ENCODE measurements at regions not wholly inside any gene's neighbourhood (a gene's known extent, or its start where the extent isn't known, plus 50 kb on each side); places are given as distances from the start of the nearest gene placed in this dataset.

DNA sequence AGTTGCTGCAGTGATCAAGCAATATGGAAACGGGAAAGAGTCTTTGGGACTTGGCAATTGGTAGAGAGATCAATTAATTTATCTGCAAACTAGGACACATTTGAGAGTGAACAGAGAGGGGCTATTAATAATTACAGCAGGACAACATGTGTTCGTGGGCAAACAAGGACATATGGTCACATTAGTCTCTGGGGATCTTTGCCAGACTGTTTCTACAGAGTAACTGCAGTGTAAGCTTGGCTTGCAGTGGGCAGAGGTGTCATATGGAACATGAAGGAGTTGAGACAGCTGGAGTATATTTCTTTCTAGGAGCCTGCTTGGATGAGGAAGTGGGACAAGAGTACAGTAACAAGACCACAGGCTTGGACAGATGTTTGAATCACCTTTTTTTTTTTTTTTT, 232.1 kb upstream of the LYZL1 start:
- WGBS, 2 donors: 58 to 61% methylated on average over 2 of the region's 2 CpGs
- Histone ChIP-seq H3K36me3 (no peaks in the 10 kb centered on the region), H3K27me3 (peaks cover 0 to 12% (median 0%) of the 10 kb centered on the region in 4 donors), H3K4me3 (no peak overlapping the region), H3K9me3 (no peaks in the 10 kb centered on the region), H3K27ac (no peak overlapping the region), H3K4me1 (peaks cover 0 to 4% (median 0%) of the 10 kb centered on the region in 3 donors)
- no peak for DNase-seq
- TF ChIP-seq POLR2A (IDR thresholded peaks at IDR 0.05): no peak
- TF ChIP-seq, protein P1, sequence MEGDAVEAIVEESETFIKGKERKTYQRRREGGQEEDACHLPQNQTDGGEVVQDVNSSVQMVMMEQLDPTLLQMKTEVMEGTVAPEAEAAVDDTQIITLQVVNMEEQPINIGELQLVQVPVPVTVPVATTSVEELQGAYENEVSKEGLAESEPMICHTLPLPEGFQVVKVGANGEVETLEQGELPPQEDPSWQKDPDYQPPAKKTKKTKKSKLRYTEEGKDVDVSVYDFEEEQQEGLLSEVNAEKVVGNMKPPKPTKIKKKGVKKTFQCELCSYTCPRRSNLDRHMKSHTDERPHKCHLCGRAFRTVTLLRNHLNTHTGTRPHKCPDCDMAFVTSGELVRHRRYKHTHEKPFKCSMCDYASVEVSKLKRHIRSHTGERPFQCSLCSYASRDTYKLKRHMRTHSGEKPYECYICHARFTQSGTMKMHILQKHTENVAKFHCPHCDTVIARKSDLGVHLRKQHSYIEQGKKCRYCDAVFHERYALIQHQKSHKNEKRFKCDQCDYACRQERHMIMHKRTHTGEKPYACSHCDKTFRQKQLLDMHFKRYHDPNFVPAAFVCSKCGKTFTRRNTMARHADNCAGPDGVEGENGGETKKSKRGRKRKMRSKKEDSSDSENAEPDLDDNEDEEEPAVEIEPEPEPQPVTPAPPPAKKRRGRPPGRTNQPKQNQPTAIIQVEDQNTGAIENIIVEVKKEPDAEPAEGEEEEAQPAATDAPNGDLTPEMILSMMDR (IDR thresholded peaks at IDR 0.05): no peak
- intact Hi-C loops (cut with DNase I): no loop called here

DNA sequence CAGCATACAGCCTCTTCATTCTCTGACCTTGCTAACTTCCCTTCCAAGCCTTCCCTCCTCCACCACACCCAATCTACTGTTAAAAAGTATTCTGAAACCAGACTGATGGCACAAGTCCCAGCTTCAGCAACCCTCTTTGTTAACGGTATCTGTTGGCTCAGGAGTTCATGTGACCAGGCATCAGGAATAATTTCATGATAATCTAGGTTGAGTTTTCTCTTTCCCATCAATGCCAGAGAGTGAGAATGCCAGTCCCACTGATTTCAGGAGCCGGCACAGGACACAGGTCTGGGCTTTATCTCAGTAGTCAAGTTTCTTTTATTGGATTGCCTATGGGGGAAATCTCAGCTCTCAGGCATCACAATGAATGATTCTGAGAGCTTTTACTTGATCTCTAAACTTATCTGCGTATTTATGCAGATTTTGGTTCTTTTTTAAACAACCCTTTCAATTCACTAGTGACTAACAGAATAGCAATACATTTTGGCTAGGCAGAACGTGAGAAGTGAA, 231.0 kb upstream of the LYZL1 start:
- intact Hi-C loops (cut with DNase I): no loop called here
- DNase-seq: no peak
- 20 to 35% methylated on average over 4 of the region's 4 CpGs for WGBS, 2 donors
- H3K4me1 ChIP-seq: peaks cover 0 to 4% (median 0%) of the 10 kb centered on the region in 3 donors
- H3K27ac ChIP-seq: no peak overlapping the region
- no peaks in the 10 kb centered on the region for H3K9me3 ChIP-seq
- no peaks in the 10 kb centered on the region for H3K36me3 ChIP-seq
- no peak for TF ChIP-seq POLR2A (IDR thresholded peaks at IDR 0.05)
- TF ChIP-seq, protein P1 (IDR thresholded peaks at IDR 0.05): no peak
- H3K4me3 ChIP-seq: no peak overlapping the region
- peaks cover 0 to 15% (median 0%) of the 10 kb centered on the region in 4 donors for H3K27me3 ChIP-seq

DNA sequence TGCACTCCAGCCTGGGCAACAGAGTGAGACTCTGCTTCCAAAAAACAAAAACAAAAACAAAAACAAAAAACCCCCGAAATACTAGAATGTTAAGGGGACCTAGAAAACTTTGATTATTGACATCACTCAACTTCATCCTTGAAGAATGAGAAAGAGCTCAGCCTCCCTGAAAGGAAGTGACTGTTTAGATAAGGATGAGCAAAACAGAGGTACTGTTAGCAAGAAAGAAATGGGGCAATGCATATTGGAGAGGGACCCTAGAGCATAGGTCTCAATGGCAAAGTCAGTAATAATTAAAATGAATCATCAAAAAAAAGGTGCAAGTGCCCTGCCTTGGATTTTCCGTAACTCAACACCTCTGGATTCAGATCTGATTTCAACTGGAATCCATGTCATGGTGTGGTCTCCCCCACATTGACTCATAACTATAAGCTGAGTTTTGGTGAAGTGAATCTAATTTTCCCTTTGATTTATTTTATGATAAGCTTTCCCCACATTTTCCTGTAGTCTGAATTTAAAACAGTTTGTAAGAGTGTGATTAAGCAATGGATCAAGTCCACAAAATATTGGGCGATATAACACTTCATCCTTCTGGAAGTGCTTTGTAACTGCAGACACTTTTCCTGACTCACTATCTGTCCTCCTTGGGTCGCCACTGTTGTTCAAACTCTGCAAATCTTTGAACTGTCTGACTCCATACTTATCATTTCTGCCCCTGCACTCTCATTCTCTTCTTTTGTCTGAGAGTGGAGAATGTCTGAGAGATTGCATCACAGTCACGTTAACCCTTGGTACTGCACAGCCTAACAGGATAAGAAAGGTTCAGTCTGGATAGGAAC, 224.8 kb upstream of the LYZL1 start:
- no peak for TF ChIP-seq POLR2A (IDR thresholded peaks at IDR 0.05)
- TF ChIP-seq, protein P1 (IDR thresholded peaks at IDR 0.05): no peak
- H3K4me3 ChIP-seq: no peak overlapping the region
- no peaks in the 10 kb centered on the region for H3K36me3 ChIP-seq
- no peak overlapping the region for H3K27ac ChIP-seq
- intact Hi-C loops (cut with DNase I): no loop called here
- no peaks in the 10 kb centered on the region for H3K4me1 ChIP-seq
- 49 to 54% methylated on average over 5 of the region's 5 CpGs for WGBS, 2 donors
- no peaks in the 10 kb centered on the region for H3K9me3 ChIP-seq
- peaks cover 0 to 17% (median 0%) of the 10 kb centered on the region in 4 donors for H3K27me3 ChIP-seq
- no peak for DNase-seq

DNA sequence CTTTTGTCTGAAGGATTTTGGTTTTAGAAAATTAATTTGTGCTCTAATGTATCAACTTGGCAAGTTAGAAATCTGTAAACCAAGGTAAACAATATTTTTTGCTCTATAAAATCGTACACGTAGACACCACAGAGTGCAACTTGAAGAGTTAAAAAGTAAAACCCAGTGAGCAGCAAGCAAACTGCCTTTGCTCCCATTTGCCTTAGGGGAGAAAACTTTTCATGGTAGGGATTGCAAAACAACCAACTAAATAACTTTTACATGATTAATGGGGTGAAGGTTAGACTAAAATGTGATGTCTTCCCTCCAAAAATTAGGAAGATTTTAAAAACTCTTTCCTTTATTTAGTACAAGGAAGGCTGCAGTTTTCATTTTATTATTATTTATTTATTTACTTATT, 224.2 kb upstream of the LYZL1 start:
- Histone ChIP-seq H3K36me3 (no peaks in the 10 kb centered on the region), H3K4me1 (no peaks in the 10 kb centered on the region), H3K27me3 (peaks cover 0 to 19% (median 0%) of the 10 kb centered on the region in 4 donors), H3K4me3 (no peak overlapping the region), H3K27ac (no peak overlapping the region), H3K9me3 (no peaks in the 10 kb centered on the region)
- no peak for TF ChIP-seq POLR2A (IDR thresholded peaks at IDR 0.05)
- TF ChIP-seq, protein P1 (IDR thresholded peaks at IDR 0.05): no peak
- no peak for DNase-seq
- intact Hi-C loops (cut with DNase I): no loop called here
- WGBS, 2 donors: 31 to 57% methylated on average over 2 of the region's 2 CpGs

DNA sequence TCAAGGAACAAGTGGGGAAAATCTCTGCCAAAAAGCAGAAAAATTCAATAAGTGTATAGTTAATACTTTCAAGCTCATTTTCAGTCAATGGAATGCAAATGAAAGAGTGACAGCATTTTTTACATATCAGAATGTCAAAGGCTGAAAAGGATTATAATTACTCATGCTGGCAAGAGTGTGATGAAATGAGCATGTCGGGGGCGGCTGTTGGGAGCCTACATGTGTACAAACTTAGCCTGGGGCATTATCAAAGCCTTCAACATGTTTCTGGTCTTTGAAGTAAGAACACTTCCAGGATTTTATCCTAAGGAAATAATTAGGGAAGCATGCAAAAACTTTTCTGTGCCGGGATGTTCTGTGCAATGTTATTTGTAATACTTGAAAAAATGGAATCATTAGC, 221.7 kb upstream of the LYZL1 start:
- WGBS, 2 donors: 11 to 16% methylated on average over 3 of the region's 3 CpGs
- Histone ChIP-seq H3K27ac (no peak overlapping the region), H3K9me3 (no peaks in the 10 kb centered on the region), H3K27me3 (peaks cover 0 to 38% (median 0%) of the 10 kb centered on the region in 4 donors), H3K4me3 (no peak overlapping the region), H3K4me1 (no peaks in the 10 kb centered on the region), H3K36me3 (no peaks in the 10 kb centered on the region)
- no peak for TF ChIP-seq POLR2A (IDR thresholded peaks at IDR 0.05)
- TF ChIP-seq, protein P1 (IDR thresholded peaks at IDR 0.05): no peak
- DNase-seq: no peak
- intact Hi-C loops (cut with DNase I): no loop called here

Measured in esophagus squamous epithelium (tissue), 5 donors.